Epithelial cell of prostate (primary cell): ENCODE measurements at regions not wholly inside any gene's neighbourhood (a gene's known extent, or its start where the extent isn't known, plus 50 kb on each side); places are given as distances from the start of the nearest gene placed in this dataset.

Experiments
- DNase-seq: peaks from one replicate; pipeline ENCODE4 v3.0.0-alpha.2; 2011; ENCODE audit warnings: low read depth, low spot score
- H3K27ac ChIP-seq: fragments of 450-650 bp; 2 replicates; pipeline ENCODE4 v1.5.1; 2017; ENCODE audit warnings: mild to moderate bottlenecking

GRCh38 chr2:145617906-145618305, 1098.0 kb upstream of the ZEB2 start:
- peak; percentile 24 for DNase-seq
- peak overlapping the region; percentile 37 for H3K27ac ChIP-seq

GRCh38 chr2:145617420-145617819, 1097.5 kb upstream of the ZEB2 start:
- peak overlapping the region; percentile 37 for H3K27ac ChIP-seq
- no peak for DNase-seq

GRCh38 chr2:145615626-145616025, 1095.7 kb upstream of the ZEB2 start:
- no peak overlapping the region for H3K27ac ChIP-seq
- DNase-seq: no peak

GRCh38 chr2:145609951-145610350, 1090.0 kb upstream of the ZEB2 start:
- DNase-seq: no peak
- H3K27ac ChIP-seq: no peak overlapping the region

- no peak overlapping the region for H3K27ac ChIP-seq
- no peak for DNase-seq
Measured at GRCh38 chr2:145601361-145601925, 1081.5 kb upstream of the ZEB2 start.

- no peak for DNase-seq
- no peak overlapping the region for H3K27ac ChIP-seq
Measured at GRCh38 chr2:145600811-145601210, 1080.9 kb upstream of the ZEB2 start.

GRCh38 chr2:145599756-145600155, 1079.8 kb upstream of the ZEB2 start:
- no peak overlapping the region for H3K27ac ChIP-seq
- no peak for DNase-seq

GRCh38 chr2:145598434-145598833, 1078.5 kb upstream of the ZEB2 start:
- no peak overlapping the region for H3K27ac ChIP-seq
- no peak for DNase-seq

- no peak for DNase-seq
- no peak overlapping the region for H3K27ac ChIP-seq
Measured at GRCh38 chr2:145597809-145598208, 1077.9 kb upstream of the ZEB2 start.

- DNase-seq: no peak
- no peak overlapping the region for H3K27ac ChIP-seq
Measured at GRCh38 chr2:145597006-145597405, 1077.1 kb upstream of the ZEB2 start.

- H3K27ac ChIP-seq: no peak overlapping the region
- DNase-seq: no peak
Measured at GRCh38 chr2:145596416-145596815, 1076.5 kb upstream of the ZEB2 start.

- no peak for DNase-seq
- H3K27ac ChIP-seq: no peak overlapping the region
Measured at GRCh38 chr2:145595296-145595695, 1075.4 kb upstream of the ZEB2 start.

GRCh38 chr2:145593991-145594614, 1074.2 kb upstream of the ZEB2 start:
- DNase-seq: peak; percentile 64
- H3K27ac ChIP-seq: peak overlapping the region; percentile 22

GRCh38 chr2:145593280-145593679, 1073.4 kb upstream of the ZEB2 start:
- H3K27ac ChIP-seq: peak overlapping the region; percentile 22
- DNase-seq: no peak

GRCh38 chr2:145592361-145592760, 1072.4 kb upstream of the ZEB2 start:
- no peak for DNase-seq
- no peak overlapping the region for H3K27ac ChIP-seq

GRCh38 chr2:145591109-145591809, 1071.3 kb upstream of the ZEB2 start:
- DNase-seq: peak; percentile 33

GRCh38 chr2:145587922-145588321, 1068.0 kb upstream of the ZEB2 start:
- no peak overlapping the region for H3K27ac ChIP-seq
- no peak for DNase-seq

More at GRCh38 chr2:145591109-145591809, 1071.3 kb upstream of the ZEB2 start:
- H3K27ac ChIP-seq: peak overlapping the region; percentile 0

GRCh38 chr2:145584353-145584752, 1064.4 kb upstream of the ZEB2 start:
- H3K27ac ChIP-seq: no peak overlapping the region
- no peak for DNase-seq

- no peak for DNase-seq
- no peak overlapping the region for H3K27ac ChIP-seq
Measured at GRCh38 chr2:145573608-145574007, 1053.7 kb upstream of the ZEB2 start.

GRCh38 chr2:145572238-145572637, 1052.3 kb upstream of the ZEB2 start:
- no peak for DNase-seq

GRCh38 chr2:145569108-145569507, 1049.2 kb upstream of the ZEB2 start:
- peak; percentile 61 for DNase-seq
- no peak overlapping the region for H3K27ac ChIP-seq

More at GRCh38 chr2:145572238-145572637, 1052.3 kb upstream of the ZEB2 start:
- no peak overlapping the region for H3K27ac ChIP-seq
